ENCODE measurements at regions not wholly inside any gene's neighbourhood (a gene's known extent, or its start where the extent isn't known, plus 50 kb on each side); places are given as distances from the start of the nearest gene placed in this dataset.

GRCh38 chr2:187708272-187708671 is 154.0 kb upstream of the TFPI start:
- no peaks in the 10 kb centered on the region for H4K20me1 ChIP-seq (replicated peaks in 1 of 2; ENCODE audit: control insufficient read depth in 1 of 2, insufficient read depth in 2 of 2, low read length in 2 of 2)
- no peak overlapping the region for H4K8ac ChIP-seq (ENCODE audit: extremely low read depth, insufficient read depth, low read length)
- H2AFZ ChIP-seq (ENCODE audit: low read length) = no peak overlapping the region
- FAIRE-seq (no peak), DNase-seq (ENCODE audit: low read depth in 1 of 2, low spot score in 2 of 2) (no peak)
- 97% methylated on average over 1 of the region's 1 CpG; no CpG with 5 or more reads in 1 of the 2 experiments for WGBS, 2 experiments (ENCODE audit: extremely low coverage in 1 of 2, insufficient coverage in 1 of 2, insufficient read length in 1 of 2, insufficient replicate concordance in 2 of 2, low coverage in 1 of 2, low lambda C conversion rate in 2 of 2, missing lambda C conversion rate in 1 of 2)
- no peak overlapping the region for H3K56ac ChIP-seq (replicated peaks; ENCODE audit: insufficient read length, low read depth, low read length)
- no peak overlapping the region for H3K27ac ChIP-seq (ENCODE audit: low read depth, low read length)
- H2BK20ac ChIP-seq (ENCODE audit: low read length) = no peak overlapping the region
- H3K79me2 ChIP-seq (ENCODE audit: control insufficient read depth in 1 of 2, insufficient read depth in 2 of 2, low read length in 2 of 2) = no peaks in the 10 kb centered on the region
- no peaks in the 10 kb centered on the region for H3K36me3 ChIP-seq (ENCODE audit: control insufficient read depth in 2 of 4, insufficient read depth in 4 of 4, low read length in 3 of 4)
- H3K4me3 ChIP-seq (ENCODE audit: extremely low read depth in 1 of 4, insufficient read depth in 2 of 4, low read depth in 3 of 4, low read length in 4 of 4) = no peak overlapping the region
- no peak overlapping the region for H4K91ac ChIP-seq (replicated peaks; ENCODE audit: insufficient read length, low read length)
- H3K79me1 ChIP-seq (ENCODE audit: low read depth, low read length) = no peaks in the 10 kb centered on the region
- H2AK5ac ChIP-seq (ENCODE audit: low read depth, low read length) = no peak overlapping the region
- no peak overlapping the region for H3K14ac ChIP-seq (ENCODE audit: insufficient read length)
- no peak overlapping the region for H3K23ac ChIP-seq (ENCODE audit: insufficient read length)
- H3K9ac ChIP-seq (replicated peaks in 1 of 4; ENCODE audit: extremely low read depth in 1 of 4, low read depth in 3 of 4, low read length in 3 of 4) = no peak overlapping the region
- CTCF ChIA-PET (ENCODE audit: partially characterized antibody) = no interaction called here
- H3K4me2 ChIP-seq (ENCODE audit: insufficient read depth in 1 of 2, low read depth in 2 of 2, low read length in 2 of 2) = no peak overlapping the region
- no peaks in the 10 kb centered on the region for H3K23me2 ChIP-seq (ENCODE audit: low read depth, low read length)
- H2BK12ac ChIP-seq (ENCODE audit: low read depth, low read length) = no peak overlapping the region
- no peak overlapping the region for H3K18ac ChIP-seq (ENCODE audit: extremely low read depth, low read length)
- H4K5ac ChIP-seq (ENCODE audit: insufficient read length, low read depth, low read length) = no peak overlapping the region
- no peaks in the 10 kb centered on the region for H3K4me1 ChIP-seq (replicated peaks in 1 of 4; ENCODE audit: control insufficient read depth in 3 of 4, insufficient read depth in 4 of 4, low read length in 3 of 4)
- no peak overlapping the region for H2BK15ac ChIP-seq (ENCODE audit: low read length)
- H2BK5ac ChIP-seq (ENCODE audit: low read depth, low read length) = no peak overlapping the region
- no peaks in the 10 kb centered on the region for H3K27me3 ChIP-seq (replicated peaks in 1 of 4; ENCODE audit: control insufficient read depth in 3 of 4, extremely low read depth in 1 of 4, insufficient read depth in 3 of 4, low read length in 3 of 4)
- no peak overlapping the region for H3K4ac ChIP-seq (replicated peaks; ENCODE audit: insufficient read length, low read depth, low read length)
- no peaks in the 10 kb centered on the region for H3K9me3 ChIP-seq (ENCODE audit: insufficient read depth in 2 of 2, low read depth in 1 of 2, low read length in 1 of 2)
- POLR2A ChIA-PET (ENCODE audit: partially characterized antibody) = no interaction called here
- H2BK120ac ChIP-seq (replicated peaks; ENCODE audit: low read depth, low read length) = no peak overlapping the region
- TF ChIP-seq TCF12 (IDR thresholded peaks at IDR 0.05; ENCODE audit: low read depth, low read length) = no peak
- TF ChIP-seq RAD21 (IDR thresholded peaks at IDR 0.05 in 1 of 2, conservative IDR thresholded peaks at IDR 0.05 in 1 of 2; ENCODE audit: low read depth in 2 of 2, low read length in 2 of 2) = no peak
- TF ChIP-seq ZNF274 (IDR thresholded peaks at IDR 0.05; ENCODE audit: borderline replicate concordance, extremely low read depth, low read length) = no peak
- no peak for TF ChIP-seq KDM4A (IDR thresholded peaks at IDR 0.05; ENCODE audit: low read depth, low read length, severe bottlenecking)
- TF ChIP-seq SP1 (IDR thresholded peaks at IDR 0.05; ENCODE audit: low read depth, low read length) = no peak
- TF ChIP-seq RXRA (IDR thresholded peaks at IDR 0.05; ENCODE audit: insufficient read depth, low read depth, low read length) = no peak
- TF ChIP-seq, protein P1, sequence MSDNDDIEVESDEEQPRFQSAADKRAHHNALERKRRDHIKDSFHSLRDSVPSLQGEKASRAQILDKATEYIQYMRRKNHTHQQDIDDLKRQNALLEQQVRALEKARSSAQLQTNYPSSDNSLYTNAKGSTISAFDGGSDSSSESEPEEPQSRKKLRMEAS (IDR thresholded peaks at IDR 0.05) = no peak
- TF ChIP-seq EP300 (IDR thresholded peaks at IDR 0.05; ENCODE audit: borderline replicate concordance in 1 of 2, low read depth in 2 of 2, low read length in 2 of 2) = no peak
- TF ChIP-seq, protein P2, sequence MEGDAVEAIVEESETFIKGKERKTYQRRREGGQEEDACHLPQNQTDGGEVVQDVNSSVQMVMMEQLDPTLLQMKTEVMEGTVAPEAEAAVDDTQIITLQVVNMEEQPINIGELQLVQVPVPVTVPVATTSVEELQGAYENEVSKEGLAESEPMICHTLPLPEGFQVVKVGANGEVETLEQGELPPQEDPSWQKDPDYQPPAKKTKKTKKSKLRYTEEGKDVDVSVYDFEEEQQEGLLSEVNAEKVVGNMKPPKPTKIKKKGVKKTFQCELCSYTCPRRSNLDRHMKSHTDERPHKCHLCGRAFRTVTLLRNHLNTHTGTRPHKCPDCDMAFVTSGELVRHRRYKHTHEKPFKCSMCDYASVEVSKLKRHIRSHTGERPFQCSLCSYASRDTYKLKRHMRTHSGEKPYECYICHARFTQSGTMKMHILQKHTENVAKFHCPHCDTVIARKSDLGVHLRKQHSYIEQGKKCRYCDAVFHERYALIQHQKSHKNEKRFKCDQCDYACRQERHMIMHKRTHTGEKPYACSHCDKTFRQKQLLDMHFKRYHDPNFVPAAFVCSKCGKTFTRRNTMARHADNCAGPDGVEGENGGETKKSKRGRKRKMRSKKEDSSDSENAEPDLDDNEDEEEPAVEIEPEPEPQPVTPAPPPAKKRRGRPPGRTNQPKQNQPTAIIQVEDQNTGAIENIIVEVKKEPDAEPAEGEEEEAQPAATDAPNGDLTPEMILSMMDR (IDR thresholded peaks at IDR 0.05; ENCODE audit: control extremely low read depth in 1 of 3, insufficient read depth in 1 of 3, low read depth in 1 of 3, low read length in 3 of 3) = no peak
- no peak for TF ChIP-seq SUZ12 (IDR thresholded peaks at IDR 0.05; ENCODE audit: low read length)
- TF ChIP-seq HDAC2 (IDR thresholded peaks at IDR 0.05; ENCODE audit: borderline replicate concordance in 1 of 2, low read depth in 2 of 2, low read length in 2 of 2) = no peak

All from H1 (cell line).